Neuronal stem cell (in vitro differentiated cells): ENCODE measurements at regions not wholly inside any gene's neighbourhood (a gene's known extent, or its start where the extent isn't known, plus 50 kb on each side); places are given as distances from the start of the nearest gene placed in this dataset.

Experiments
- DNase-seq: peaks from one replicate; pipeline ENCODE4 v3.0.0-alpha.2; 2013; ENCODE audit warnings: low spot score
- H2AFZ ChIP-seq: one replicate; pipeline ENCODE4 v1.6.1; 2013; ENCODE audit warnings: mild to moderate bottlenecking, low read length, inconsistent platforms
- H2AK5ac ChIP-seq: 2 replicates; pipeline ENCODE4 v1.6.1; 2013; ENCODE audit warnings: low read depth, mild to moderate bottlenecking, inconsistent platforms, low read length, moderate library complexity, mixed read lengths
- H2BK120ac ChIP-seq: 2 replicates; pipeline ENCODE4 v1.6.1; 2013; ENCODE audit warnings: low read depth, mild to moderate bottlenecking, inconsistent platforms, low read length, moderate library complexity, mixed read lengths
- H2BK12ac ChIP-seq: one replicate; pipeline ENCODE4 v1.6.1; 2013; ENCODE audit warnings: low read length, inconsistent platforms
- H2BK15ac ChIP-seq: 2 replicates; pipeline ENCODE4 v1.6.1; 2013; ENCODE audit warnings: mild to moderate bottlenecking, low read length, inconsistent platforms, mixed read lengths
- H2BK5ac ChIP-seq: one replicate; pipeline ENCODE4 v1.6.1; 2013; ENCODE audit warnings: inconsistent platforms, mild to moderate bottlenecking, low read length, moderate library complexity
- H3K14ac ChIP-seq: one replicate; pipeline ENCODE4 v1.6.1; 2013; ENCODE audit warnings: low read length, inconsistent platforms
- H3K18ac ChIP-seq: 2 replicates; pipeline ENCODE4 v1.6.1; 2013; ENCODE audit warnings: low read length, inconsistent platforms
- H3K23ac ChIP-seq: 2 replicates; pipeline ENCODE4 v1.6.1; 2013; ENCODE audit warnings: low read depth, mild to moderate bottlenecking, mixed read lengths, low read length, inconsistent platforms; ENCODE audit not compliant: poor library complexity
- H3K27ac ChIP-seq: replicated peaks from 3 replicates; pipeline ENCODE4 v1.5.1; 2013; ENCODE audit warnings: low read length, inconsistent platforms
- H3K27me3 ChIP-seq, 3 experiments: 2 replicates each; pipeline ENCODE4 v1.6.1; 2013; ENCODE audit warnings: low read length in 3 of 3, mild to moderate bottlenecking in 2 of 3, inconsistent platforms in 1 of 3, low read depth in 1 of 3, mixed read lengths in 1 of 3, moderate library complexity in 1 of 3; ENCODE audit not compliant: control insufficient read depth in 3 of 3, insufficient read depth in 3 of 3
- H3K36me3 ChIP-seq, 2 donors: replicated peaks in 1 of 2; 2 replicates each; pipeline ENCODE4 v1.6.1; 2013; ENCODE audit warnings: low read length in 2 of 2; ENCODE audit not compliant: control insufficient read depth in 2 of 2, insufficient read depth in 2 of 2
- H3K4ac ChIP-seq: 2 replicates; pipeline ENCODE4 v1.6.1; 2013; ENCODE audit warnings: inconsistent platforms, mild to moderate bottlenecking, low read length, moderate library complexity
- H3K4me1 ChIP-seq, 2 donors: 1 replicate in 1 of 2; 2 replicates in 1 of 2; pipeline ENCODE4 v1.6.1; 2013; ENCODE audit warnings: low read length in 2 of 2, low read depth in 1 of 2; ENCODE audit not compliant: control insufficient read depth in 2 of 2, insufficient read depth in 1 of 2
- H3K4me2 ChIP-seq: one replicate; pipeline ENCODE4 v1.6.1; 2013; ENCODE audit warnings: mild to moderate bottlenecking, low read length, inconsistent platforms; ENCODE audit not compliant: insufficient read depth, poor library complexity, severe bottlenecking
- H3K4me3 ChIP-seq, 2 donors: 2 replicates each; pipeline ENCODE4 v1.5.1; 2013; ENCODE audit warnings: low read length in 2 of 2, mild to moderate bottlenecking in 2 of 2, inconsistent platforms in 1 of 2, moderate library complexity in 1 of 2
- H3K79me1 ChIP-seq: one replicate; pipeline ENCODE4 v1.6.1; 2013; ENCODE audit warnings: low read depth, mild to moderate bottlenecking, inconsistent platforms, low read length, moderate library complexity
- H3K9ac ChIP-seq: one replicate; pipeline ENCODE4 v1.6.1; 2013; ENCODE audit warnings: mild to moderate bottlenecking, low read depth, low read length, inconsistent platforms; ENCODE audit not compliant: poor library complexity
- H3K9me3 ChIP-seq, 2 donors: replicated peaks in 1 of 2; 2 replicates each; pipeline versions ENCODE3 to v1.6.1; 2013; ENCODE audit warnings: low read length in 2 of 2, mild to moderate bottlenecking in 2 of 2, inconsistent platforms in 1 of 2, low read depth in 1 of 2, mixed read lengths in 1 of 2, moderate library complexity in 1 of 2; ENCODE audit not compliant: control insufficient read depth in 2 of 2, insufficient read depth in 1 of 2
- H4K8ac ChIP-seq: one replicate; pipeline ENCODE4 v1.6.1; 2013; ENCODE audit warnings: low read depth, mild to moderate bottlenecking, inconsistent platforms, low read length, moderate library complexity
- H4K91ac ChIP-seq: one replicate; pipeline ENCODE4 v1.6.1; 2013; ENCODE audit warnings: low read length, low read depth, mild to moderate bottlenecking, inconsistent platforms; ENCODE audit not compliant: poor library complexity
- WGBS, 2 donors: extraction: QIAGEN DNeasy Blood & Tissue Kit; methylation state at CpG; one replicate each; pipeline ENCODE4 v1.1.7; 2013; ENCODE audit warnings: missing lambda C conversion rate in 2 of 2, mixed read lengths in 1 of 2; ENCODE audit not compliant: insufficient read length in 2 of 2, insufficient replicate concordance in 1 of 2; ENCODE audit errors: extremely low coverage in 2 of 2; 5-methylcytosine and 5-hydroxymethylcytosine counted together

GRCh38 chr2:143946436-143947391 is 573.2 kb downstream of the ZEB2 start:
- no peak overlapping the region for H2BK15ac ChIP-seq
- no peaks in the 10 kb centered on the region for H3K36me3 ChIP-seq
- no peak overlapping the region for H3K9ac ChIP-seq
- no peaks in the 10 kb centered on the region for H3K9me3 ChIP-seq
- H3K4me3 ChIP-seq, result no peak overlapping the region
- no peak for DNase-seq
- WGBS, 2 donors, result no CpG with 5 or more reads among the region's 18 CpGs
- H3K23ac ChIP-seq, result no peak overlapping the region
- no peak overlapping the region for H3K14ac ChIP-seq
- H3K79me1 ChIP-seq, result no peaks in the 10 kb centered on the region
- no peak overlapping the region for H3K27ac ChIP-seq
- H2BK120ac ChIP-seq, result no peak overlapping the region
- H3K4ac ChIP-seq, result no peak overlapping the region
- H4K91ac ChIP-seq, result no peak overlapping the region
- no peak overlapping the region for H3K18ac ChIP-seq
- H3K27me3 ChIP-seq, result no peaks in the 10 kb centered on the region
- H2BK5ac ChIP-seq, result no peak overlapping the region
- H2AK5ac ChIP-seq, result no peak overlapping the region
- no peak overlapping the region for H2AFZ ChIP-seq
- no peak overlapping the region for H2BK12ac ChIP-seq
- H3K4me1 ChIP-seq, result no peaks in the 10 kb centered on the region
- no peak overlapping the region for H4K8ac ChIP-seq
- no peak overlapping the region for H3K4me2 ChIP-seq

- H3K79me1 ChIP-seq, result no peaks in the 10 kb centered on the region
- no peak overlapping the region for H2BK12ac ChIP-seq
- no peak overlapping the region for H2AK5ac ChIP-seq
- no peak overlapping the region for H3K14ac ChIP-seq
- no peak overlapping the region for H4K8ac ChIP-seq
- H3K9ac ChIP-seq, result no peak overlapping the region
- H3K4ac ChIP-seq, result no peak overlapping the region
- H3K4me2 ChIP-seq, result no peak overlapping the region
- no peak overlapping the region for H2BK120ac ChIP-seq
- H2BK15ac ChIP-seq, result no peak overlapping the region
- no peak overlapping the region for H3K18ac ChIP-seq
- no peaks in the 10 kb centered on the region for H3K27me3 ChIP-seq
- no peaks in the 10 kb centered on the region for H3K9me3 ChIP-seq
- peaks cover 2 to 7% of the 10 kb centered on the region in 2 donors for H3K4me1 ChIP-seq
- H3K36me3 ChIP-seq, result no peaks in the 10 kb centered on the region
- no peak overlapping the region for H2BK5ac ChIP-seq
- no peak overlapping the region for H3K4me3 ChIP-seq
- no peak overlapping the region for H3K27ac ChIP-seq
- no peak overlapping the region for H3K23ac ChIP-seq
- H4K91ac ChIP-seq, result no peak overlapping the region
- no peak for DNase-seq
- H2AFZ ChIP-seq, result no peak overlapping the region
Measured at GRCh38 chr2:143942486-143942885, 577.4 kb downstream of the ZEB2 start.

DNA sequence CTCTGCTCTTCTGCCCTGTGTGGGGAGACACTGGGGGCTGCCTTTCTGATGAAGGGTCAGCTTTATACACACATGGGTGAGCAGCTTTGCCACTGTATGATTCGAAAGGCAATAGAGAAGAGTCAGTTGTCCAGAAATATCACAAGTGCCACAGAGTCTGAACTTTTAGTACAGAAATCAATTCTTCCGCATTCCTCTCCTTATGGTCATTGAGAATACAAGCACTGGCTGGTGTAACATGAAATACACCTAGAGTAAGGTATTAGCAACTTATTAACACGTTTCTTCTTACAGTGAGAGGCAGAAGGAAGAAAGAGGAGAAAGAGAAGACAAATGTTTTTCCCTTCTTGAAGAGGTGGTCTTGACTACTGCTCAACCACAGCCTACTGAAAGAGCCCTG is 579.2 kb downstream of the ZEB2 start:
- Histone ChIP-seq H3K27ac (no peak overlapping the region), H3K36me3 (no peaks in the 10 kb centered on the region), H3K9ac (no peak overlapping the region), H3K4me1 (peaks cover 2 to 7% of the 10 kb centered on the region in 2 donors), H3K4me2 (no peak overlapping the region), H2AK5ac (no peak overlapping the region), H3K79me1 (no peaks in the 10 kb centered on the region), H2BK120ac (no peak overlapping the region), H2AFZ (no peak overlapping the region), H3K4ac (no peak overlapping the region), H3K9me3 (no peaks in the 10 kb centered on the region), H3K4me3 (no peak overlapping the region), H3K27me3 (peaks cover 0 to 9% (median 7%) of the 10 kb centered on the region in 3 experiments), H3K18ac (no peak overlapping the region), H4K8ac (no peak overlapping the region), H2BK12ac (no peak overlapping the region), H2BK5ac (no peak overlapping the region), H3K14ac (no peak overlapping the region), H4K91ac (no peak overlapping the region), H3K23ac (no peak overlapping the region), H2BK15ac (no peak overlapping the region)
- no peak for DNase-seq
- WGBS, 2 donors, result no CpG with 5 or more reads among the region's 3 CpGs

DNA sequence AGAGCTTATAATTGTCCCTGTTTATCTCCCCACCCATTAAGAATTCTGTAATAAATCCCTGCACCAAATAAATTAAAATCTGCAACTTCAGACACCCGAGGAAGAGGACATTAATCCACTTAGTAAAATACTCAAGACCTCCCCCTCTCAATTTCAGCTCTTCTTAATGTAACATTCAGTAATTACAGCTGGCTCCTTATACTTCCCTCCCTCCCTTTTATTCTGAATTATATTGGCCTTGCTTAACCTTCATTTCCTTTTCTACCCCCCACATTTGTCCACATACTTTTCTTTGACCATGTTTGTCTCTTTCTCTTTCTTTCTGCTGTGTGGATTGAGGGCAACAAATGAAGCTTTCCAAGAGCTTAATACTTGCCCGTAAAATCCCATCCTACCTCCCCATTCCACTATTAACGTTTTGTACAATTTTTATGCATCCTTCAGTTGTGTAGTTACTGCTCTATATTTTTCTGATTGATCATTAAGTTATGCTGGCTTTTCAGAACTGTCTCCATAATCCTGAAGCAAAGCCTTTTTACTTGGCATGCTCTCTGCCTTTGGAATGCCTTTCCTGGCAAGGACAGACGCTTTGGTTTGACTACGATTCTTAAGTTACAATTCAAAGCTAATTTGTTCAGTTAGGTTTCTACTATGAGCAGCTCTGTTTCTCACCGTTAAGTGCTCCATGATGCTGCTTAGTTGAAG is 580.1 kb downstream of the ZEB2 start:
- Histone ChIP-seq H2AK5ac (no peak overlapping the region), H3K14ac (no peak overlapping the region), H2BK120ac (no peak overlapping the region), H2BK12ac (no peak overlapping the region), H3K27me3 (peaks cover 0 to 9% (median 7%) of the 10 kb centered on the region in 3 experiments), H2AFZ (no peak overlapping the region), H4K8ac (no peak overlapping the region), H3K4me3 (no peak overlapping the region), H2BK15ac (no peak overlapping the region), H3K4me2 (no peak overlapping the region), H3K9ac (no peak overlapping the region), H3K23ac (no peak overlapping the region), H3K36me3 (no peaks in the 10 kb centered on the region), H3K4ac (no peak overlapping the region), H3K79me1 (no peaks in the 10 kb centered on the region), H3K9me3 (no peaks in the 10 kb centered on the region), H4K91ac (no peak overlapping the region), H2BK5ac (no peak overlapping the region), H3K4me1 (peaks cover 2 to 7% of the 10 kb centered on the region in 2 donors), H3K18ac (no peak overlapping the region), H3K27ac (no peak overlapping the region)
- WGBS, 2 donors, result no CpG with 5 or more reads among the region's 6 CpGs
- DNase-seq, result no peak
